ENCODE measurements at regions not wholly inside any gene's neighbourhood (a gene's known extent, or its start where the extent isn't known, plus 50 kb on each side); places are given as distances from the start of the nearest gene placed in this dataset.
A peak's percentile ranks its signal among the peaks of the same experiment; 100 is the strongest.

DNA sequence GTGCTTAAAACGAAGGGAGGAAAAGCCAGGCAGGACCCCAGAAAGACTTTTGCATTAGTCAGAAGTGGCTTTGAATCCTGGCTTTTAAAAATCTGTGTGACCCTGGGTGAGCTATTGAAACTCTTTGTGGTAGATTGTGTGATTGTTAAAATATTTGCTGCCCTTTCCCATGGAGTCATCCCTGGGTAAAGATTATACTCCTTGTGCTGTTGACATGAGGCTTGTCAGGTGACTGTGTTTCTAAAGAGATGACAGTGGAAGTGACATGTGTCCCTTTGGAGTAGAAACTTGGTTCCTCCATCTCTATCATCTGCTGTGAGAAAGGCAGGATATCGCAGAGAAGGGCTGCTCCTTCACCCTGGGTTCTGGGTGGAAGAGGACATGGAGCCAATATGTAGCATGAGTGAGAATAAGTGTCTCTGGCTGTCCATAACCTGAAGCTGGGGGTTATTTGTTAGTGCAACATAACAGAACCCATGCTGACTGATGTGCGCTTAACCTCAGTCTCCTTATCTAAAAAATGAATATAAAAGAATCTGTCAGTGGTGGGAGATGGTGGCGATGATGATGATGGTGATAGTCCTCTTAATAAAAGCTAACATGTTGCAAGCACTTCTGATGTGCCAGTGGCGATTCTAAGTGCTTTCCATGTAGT is 187.6 kb downstream of the RHOU start:
- ATAC-seq (no peak), DNase-seq (ENCODE audit: low spot score) (no peak)
- Mint-ChIP-seq H3K36me3 (no peaks in the 10 kb centered on the region), H3K4me1 (ENCODE audit: low read depth in 2 of 2) (peaks cover 22 to 30% of the 10 kb centered on the region in 2 donors), H3K27me3 (peaks cover 0 to 4% of the 10 kb centered on the region in 2 donors), H3K9me3 (peaks cover 4% of the 10 kb centered on the region), H3K27ac (no peak overlapping the region), H3K4me3 (no peak overlapping the region)

DNA sequence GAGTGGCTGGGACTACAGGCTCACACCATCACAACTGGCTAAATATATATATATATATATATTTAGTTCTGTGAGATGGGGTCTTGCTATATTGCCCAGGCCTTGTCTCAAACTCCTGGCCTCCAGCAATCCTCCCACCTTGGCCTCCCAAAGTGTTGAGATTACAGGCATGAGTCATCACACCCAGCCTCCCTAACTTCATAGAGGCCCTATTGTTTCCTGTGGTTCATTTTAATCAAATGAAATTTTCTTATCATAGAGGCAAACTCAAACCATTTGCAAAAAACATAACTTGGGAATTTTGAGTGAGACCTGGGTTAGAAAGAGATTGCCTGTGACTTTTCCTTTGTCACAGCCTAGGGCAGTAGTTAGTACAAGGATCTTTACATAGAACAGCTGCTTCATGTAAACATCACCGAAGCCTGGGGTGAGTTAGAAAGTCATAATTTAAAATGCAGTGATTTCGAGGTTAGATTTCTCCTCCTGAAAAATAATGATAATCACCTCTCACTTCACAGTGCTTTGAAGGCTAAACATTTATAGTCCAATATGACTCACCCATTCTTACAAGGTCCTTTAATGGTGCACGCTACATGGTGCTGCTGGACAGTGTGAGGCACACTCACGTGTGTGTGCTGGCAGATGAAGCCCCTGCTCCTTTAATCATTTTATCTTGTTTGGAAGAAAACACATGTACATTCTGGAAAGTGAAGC is 188.9 kb downstream of the RHOU start:
- H3K27me3 Mint-ChIP-seq: peaks cover 0 to 4% of the 10 kb centered on the region in 2 donors
- no peaks in the 10 kb centered on the region for H3K36me3 Mint-ChIP-seq
- peaks cover 4% of the 10 kb centered on the region for H3K9me3 Mint-ChIP-seq
- DNase-seq (ENCODE audit: low spot score): peak; percentile 8
- ATAC-seq: no peak
- no peak overlapping the region for H3K27ac Mint-ChIP-seq
- H3K4me3 Mint-ChIP-seq: no peak overlapping the region
- H3K4me1 Mint-ChIP-seq (ENCODE audit: low read depth in 2 of 2): peaks cover 25 to 37% of the 10 kb centered on the region in 2 donors

DNA sequence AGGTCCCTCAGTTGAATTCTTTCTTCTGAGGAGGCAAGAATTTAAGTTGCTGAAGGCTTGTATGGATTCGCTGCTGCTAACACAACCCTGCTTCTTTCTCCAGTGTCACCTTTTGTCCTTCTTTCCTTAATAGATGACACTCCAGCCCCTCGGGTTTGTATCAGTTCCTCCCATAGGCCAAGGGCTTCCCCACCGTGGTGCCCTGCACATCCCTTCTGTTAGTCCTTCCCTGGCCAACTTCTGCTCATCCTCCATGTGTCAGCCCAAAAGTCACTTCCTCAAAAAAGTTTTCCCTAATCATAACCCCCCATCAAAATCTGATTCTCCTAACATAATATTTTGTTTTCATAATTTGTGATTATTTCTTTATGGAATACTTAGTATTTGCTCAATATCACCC is 190.4 kb downstream of the RHOU start:
- peaks cover 4% of the 10 kb centered on the region for H3K9me3 Mint-ChIP-seq
- H3K4me3 Mint-ChIP-seq: no peak overlapping the region
- no peak for ATAC-seq
- peaks cover 0 to 4% of the 10 kb centered on the region in 2 donors for H3K27me3 Mint-ChIP-seq
- peak; percentile 2 for DNase-seq (ENCODE audit: low spot score)
- H3K27ac Mint-ChIP-seq: no peak overlapping the region
- H3K36me3 Mint-ChIP-seq: no peaks in the 10 kb centered on the region
- H3K4me1 Mint-ChIP-seq (ENCODE audit: low read depth in 2 of 2): peaks cover 16 to 27% of the 10 kb centered on the region in 2 donors

DNA sequence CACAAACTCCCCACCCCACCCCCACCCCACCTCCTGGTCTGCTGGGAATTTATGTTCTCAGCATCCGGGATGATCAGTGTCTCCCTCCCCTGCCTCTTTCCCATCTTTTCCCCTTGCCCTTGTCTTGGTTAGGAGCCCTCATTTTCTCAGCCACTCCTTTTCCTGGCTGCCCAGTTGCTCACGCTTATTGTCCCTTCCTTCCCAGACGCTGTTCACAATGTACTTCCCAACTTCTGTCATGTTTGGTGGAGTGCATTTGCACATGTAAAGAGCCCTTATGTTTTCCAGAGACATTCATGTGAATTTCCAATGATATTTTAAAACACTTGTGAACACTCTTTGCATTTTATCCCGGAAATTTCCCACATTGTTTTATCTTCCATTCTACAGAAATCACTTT is 192.1 kb downstream of the RHOU start:
- H3K9me3 Mint-ChIP-seq: peaks cover 4% of the 10 kb centered on the region
- H3K27me3 Mint-ChIP-seq: peaks cover 0 to 7% of the 10 kb centered on the region in 2 donors
- no peak for ATAC-seq
- peak; percentile 29 for DNase-seq (ENCODE audit: low spot score)
- H3K4me3 Mint-ChIP-seq: no peak overlapping the region
- peak overlapping the region in 1 of 2 donors; percentile 8 for H3K27ac Mint-ChIP-seq
- H3K36me3 Mint-ChIP-seq: no peaks in the 10 kb centered on the region
- peaks cover 6 to 17% of the 10 kb centered on the region in 2 donors for H3K4me1 Mint-ChIP-seq (ENCODE audit: low read depth in 2 of 2)

DNA sequence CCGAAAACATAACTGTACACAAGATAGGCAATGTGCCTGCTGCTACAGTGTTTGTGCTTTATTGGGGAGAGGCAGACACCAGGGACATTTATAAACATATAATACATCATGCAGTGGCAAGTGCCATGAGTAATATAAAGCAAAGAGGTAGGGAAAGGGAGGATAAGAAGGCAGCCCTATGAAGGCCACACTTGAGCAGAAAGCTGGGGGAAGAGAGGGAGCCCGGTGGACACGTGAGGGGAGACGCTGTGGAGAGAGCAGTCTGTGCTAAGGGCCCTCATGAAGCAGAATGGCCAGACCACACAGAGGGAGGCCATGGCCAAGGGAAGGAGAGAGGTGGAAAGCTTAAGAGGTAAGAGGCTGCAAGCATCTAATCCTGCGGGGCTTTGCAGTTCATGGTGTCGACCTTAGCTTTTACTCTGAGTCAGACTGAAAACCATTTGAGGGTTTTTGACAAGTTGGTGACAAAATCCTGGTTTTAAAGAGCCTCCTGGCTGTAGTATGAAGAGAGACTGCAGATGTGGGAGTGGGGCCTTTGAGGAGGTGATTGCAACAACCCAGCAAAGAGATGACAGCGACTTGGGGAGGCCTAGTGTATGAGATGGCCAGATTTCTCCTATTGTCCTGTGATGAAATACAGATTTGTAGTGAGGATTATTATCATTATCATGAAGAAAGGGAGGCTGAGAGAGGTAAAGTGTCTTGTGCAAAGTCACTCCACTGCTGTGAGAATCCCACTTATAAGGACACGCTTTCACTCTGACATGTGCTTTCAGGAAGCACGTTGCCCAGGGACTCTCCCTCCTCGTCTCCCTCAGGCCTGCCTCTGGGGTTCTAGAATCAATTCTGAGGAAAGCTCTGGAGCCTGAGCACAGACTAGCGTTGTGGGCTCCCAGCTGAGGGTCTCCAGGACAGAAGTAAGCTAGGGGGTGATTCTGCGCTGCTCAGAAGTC is 192.9 kb downstream of the RHOU start:
- Mint-ChIP-seq H3K27ac (peak overlapping the region in 1 of 2 donors; percentile 8), H3K4me1 (ENCODE audit: low read depth in 2 of 2) (peaks cover 6 to 17% of the 10 kb centered on the region in 2 donors), H3K27me3 (peaks cover 0 to 7% of the 10 kb centered on the region in 2 donors), H3K9me3 (peaks cover 4% of the 10 kb centered on the region), H3K36me3 (no peaks in the 10 kb centered on the region), H3K4me3 (peak overlapping the region; percentile 41)
- DNase-seq (ENCODE audit: low spot score): peak; percentile 44
- peak; percentile 80 to 88 for ATAC-seq

DNA sequence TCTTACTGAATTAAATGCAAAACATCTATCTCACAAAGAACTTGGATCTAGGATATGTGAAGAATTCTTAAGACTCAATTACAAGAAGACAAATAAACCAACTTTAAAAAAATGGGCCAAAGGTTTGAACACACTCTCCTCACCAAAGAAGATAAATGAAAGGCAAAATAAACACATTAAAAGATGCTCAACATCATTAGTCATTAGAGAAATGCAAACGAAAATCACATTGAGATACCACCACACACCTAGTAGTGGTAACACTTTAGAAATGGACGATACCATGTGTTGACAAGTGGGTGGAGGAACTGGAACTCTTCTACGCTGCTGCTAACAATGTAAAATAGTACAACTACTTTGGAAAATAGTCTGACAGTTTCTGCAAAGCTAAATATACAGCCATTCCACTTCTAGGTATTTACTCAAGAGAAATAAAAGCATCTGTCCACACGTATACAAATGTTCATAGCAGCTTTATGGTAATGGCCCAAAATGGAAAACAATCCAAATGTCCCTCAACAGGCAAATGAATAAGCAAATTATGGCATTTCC is 194.3 kb downstream of the RHOU start:
- H3K4me1 Mint-ChIP-seq (ENCODE audit: low read depth in 2 of 2): peaks cover 6 to 17% of the 10 kb centered on the region in 2 donors
- no peak overlapping the region for H3K27ac Mint-ChIP-seq
- DNase-seq (ENCODE audit: low spot score) (no peak), ATAC-seq (no peak)
- H3K9me3 Mint-ChIP-seq: peaks cover 4% of the 10 kb centered on the region
- H3K36me3 Mint-ChIP-seq: no peaks in the 10 kb centered on the region
- no peak overlapping the region for H3K4me3 Mint-ChIP-seq
- peaks cover 7 to 9% of the 10 kb centered on the region in 2 donors for H3K27me3 Mint-ChIP-seq

DNA sequence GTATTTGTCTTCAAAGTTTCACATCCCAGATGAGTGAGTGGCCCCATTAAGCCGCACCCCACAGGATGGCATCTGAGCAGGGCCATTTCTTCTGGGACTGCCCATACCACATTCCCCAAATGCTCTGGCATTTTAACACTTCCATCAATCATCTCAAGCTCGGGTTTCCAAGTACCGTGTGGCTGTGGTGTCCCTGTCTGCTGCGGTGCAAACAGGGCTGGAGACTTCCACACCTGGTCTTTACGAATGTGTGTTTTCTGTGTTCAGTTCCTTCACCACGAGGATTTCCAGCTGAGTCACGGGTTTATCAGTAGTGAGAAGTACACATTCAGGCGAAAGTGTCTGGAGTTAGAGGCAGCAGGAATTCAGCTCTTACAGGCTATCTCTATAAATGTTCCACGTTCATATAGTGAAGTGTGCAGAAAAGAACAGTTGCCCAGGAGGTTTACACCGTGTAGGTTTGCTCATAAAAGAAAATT is 195.2 kb downstream of the RHOU start:
- H3K4me3 Mint-ChIP-seq: no peak overlapping the region
- DNase-seq (ENCODE audit: low spot score) (peak; percentile 49), ATAC-seq (no peak)
- peaks cover 6 to 17% of the 10 kb centered on the region in 2 donors for H3K4me1 Mint-ChIP-seq (ENCODE audit: low read depth in 2 of 2)
- H3K36me3 Mint-ChIP-seq: no peaks in the 10 kb centered on the region
- H3K27me3 Mint-ChIP-seq: peaks cover 7 to 8% of the 10 kb centered on the region in 2 donors
- H3K9me3 Mint-ChIP-seq: peaks cover 4% of the 10 kb centered on the region
- H3K27ac Mint-ChIP-seq: no peak overlapping the region

DNA sequence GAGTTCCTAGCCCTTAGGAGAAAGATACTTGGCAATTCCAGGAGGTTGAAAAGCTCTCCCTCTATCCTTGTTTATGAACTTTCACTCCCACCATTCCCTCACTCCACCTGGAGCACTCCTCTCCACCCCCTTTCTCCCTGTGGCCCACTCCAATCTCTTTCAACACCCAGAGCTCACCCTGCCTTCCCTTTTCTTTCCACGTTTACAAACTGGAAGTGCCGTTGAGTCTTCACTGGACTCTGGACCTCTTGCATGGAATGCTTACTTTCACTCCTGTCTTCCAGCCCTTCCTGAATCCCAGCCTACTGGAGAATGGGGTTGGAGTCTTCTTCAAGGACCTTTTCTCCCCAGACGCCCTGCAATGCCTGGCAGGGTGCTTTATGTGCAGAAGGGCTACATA is 198.5 kb downstream of the RHOU start:
- no peak overlapping the region for H3K4me3 Mint-ChIP-seq
- no peak overlapping the region for H3K27ac Mint-ChIP-seq

DNA sequence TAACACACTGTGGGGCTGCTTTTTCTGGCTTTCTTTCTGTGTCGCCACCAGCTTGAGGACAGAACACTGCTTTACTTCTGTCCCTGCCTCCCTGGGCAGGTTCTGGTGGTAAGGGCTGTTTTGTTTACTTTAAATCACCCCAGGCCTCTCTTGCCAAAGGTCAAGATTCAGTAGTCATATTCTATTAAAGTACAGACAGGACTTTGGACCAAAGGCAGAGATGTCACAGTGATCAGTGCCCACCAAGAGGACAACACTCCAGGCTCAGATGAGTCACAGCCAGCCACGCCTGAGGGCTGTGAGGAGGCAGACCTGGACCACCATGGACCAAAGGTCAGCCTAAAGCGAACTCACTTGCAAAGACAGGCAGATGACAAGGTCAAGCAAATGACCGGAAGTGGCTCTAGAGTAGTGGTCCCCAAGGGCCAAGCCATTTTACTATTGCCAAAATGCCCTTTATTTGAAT is 200.0 kb downstream of the RHOU start:
- Mint-ChIP-seq H3K27me3 (peaks cover 5 to 7% of the 10 kb centered on the region in 2 donors), H3K27ac (no peak overlapping the region), H3K36me3 (no peaks in the 10 kb centered on the region), H3K4me1 (ENCODE audit: low read depth in 2 of 2) (peaks cover 22 to 25% of the 10 kb centered on the region in 2 donors), H3K9me3 (no peaks in the 10 kb centered on the region), H3K4me3 (no peak overlapping the region)
- DNase-seq (ENCODE audit: low spot score) (no peak), ATAC-seq (no peak)

More for the DNA sequence above, 198.5 kb downstream of the RHOU start:
- Mint-ChIP-seq H3K36me3 (no peaks in the 10 kb centered on the region), H3K27me3 (peaks cover 5 to 7% of the 10 kb centered on the region in 2 donors), H3K9me3 (no peaks in the 10 kb centered on the region), H3K4me1 (ENCODE audit: low read depth in 2 of 2) (peaks cover 14 to 19% of the 10 kb centered on the region in 2 donors)
- ATAC-seq (no peak), DNase-seq (ENCODE audit: low spot score) (no peak)

DNA sequence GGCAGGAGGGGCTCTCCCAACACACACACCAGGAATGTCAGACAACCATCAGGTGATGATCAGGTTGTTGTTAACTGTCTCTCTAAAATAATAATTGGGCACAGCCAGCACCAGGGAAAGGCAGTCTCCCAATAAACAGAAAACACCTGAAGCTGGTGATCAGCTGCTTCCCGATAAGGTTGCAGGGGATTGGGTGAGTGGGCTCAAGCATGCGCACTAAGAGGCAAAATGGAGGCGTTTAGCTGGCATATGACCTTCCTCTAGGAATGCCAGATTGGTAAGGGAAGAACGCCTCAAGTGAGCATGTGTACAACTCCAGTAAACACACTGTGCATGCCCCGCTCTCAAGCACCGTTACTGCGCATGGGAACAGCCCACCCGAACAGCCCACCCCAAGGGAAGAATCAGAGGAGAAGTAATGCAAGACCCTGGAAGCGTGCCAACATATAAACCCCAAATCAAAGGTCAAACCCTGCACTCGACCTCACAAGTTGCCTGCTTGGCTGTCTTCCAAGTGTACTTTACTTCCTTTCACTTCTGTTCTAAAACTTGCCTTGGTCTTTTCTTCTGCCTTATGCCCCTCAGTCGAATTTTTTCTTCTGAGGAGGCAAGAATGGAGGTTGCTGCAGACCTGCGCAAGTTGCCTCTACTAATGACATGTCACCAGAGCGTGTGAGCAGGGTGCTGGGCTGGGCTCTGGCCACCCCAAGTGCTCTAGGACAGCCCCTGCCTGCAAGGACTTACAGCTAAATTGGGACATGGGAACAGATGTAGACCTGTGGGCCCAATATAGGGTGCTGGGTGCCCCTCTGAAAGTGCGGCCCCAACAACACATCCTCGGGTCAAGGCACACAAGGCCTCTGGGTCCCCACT is 200.8 kb downstream of the RHOU start:
- peaks cover 5 to 7% of the 10 kb centered on the region in 2 donors for H3K27me3 Mint-ChIP-seq
- H3K36me3 Mint-ChIP-seq: no peaks in the 10 kb centered on the region
- H3K4me1 Mint-ChIP-seq (ENCODE audit: low read depth in 2 of 2): peaks cover 22 to 25% of the 10 kb centered on the region in 2 donors
- DNase-seq (ENCODE audit: low spot score): no peak
- no peak overlapping the region for H3K27ac Mint-ChIP-seq
- H3K4me3 Mint-ChIP-seq: no peak overlapping the region
- H3K9me3 Mint-ChIP-seq: no peaks in the 10 kb centered on the region
- no peak for ATAC-seq

DNA sequence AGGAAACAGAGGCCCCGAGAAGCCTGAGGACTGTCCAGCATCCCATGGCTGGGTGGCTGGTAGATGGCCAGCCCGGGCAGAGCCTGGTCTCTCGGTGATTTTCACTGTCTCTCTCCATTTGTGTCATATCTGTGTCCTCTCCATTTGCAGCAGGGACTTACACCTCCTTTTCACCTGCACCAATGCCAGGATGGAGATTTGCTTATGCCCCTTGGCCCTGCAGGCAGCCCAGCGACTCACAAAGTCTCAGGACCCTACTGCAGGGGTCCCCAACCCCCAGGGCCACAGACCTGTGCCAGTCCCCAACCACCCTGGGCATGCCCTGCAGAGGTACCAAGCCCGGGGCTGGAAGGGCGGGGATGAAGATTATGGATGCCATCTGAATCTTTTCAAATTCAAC is 201.6 kb downstream of the RHOU start:
- no peaks in the 10 kb centered on the region for H3K9me3 Mint-ChIP-seq

DNA sequence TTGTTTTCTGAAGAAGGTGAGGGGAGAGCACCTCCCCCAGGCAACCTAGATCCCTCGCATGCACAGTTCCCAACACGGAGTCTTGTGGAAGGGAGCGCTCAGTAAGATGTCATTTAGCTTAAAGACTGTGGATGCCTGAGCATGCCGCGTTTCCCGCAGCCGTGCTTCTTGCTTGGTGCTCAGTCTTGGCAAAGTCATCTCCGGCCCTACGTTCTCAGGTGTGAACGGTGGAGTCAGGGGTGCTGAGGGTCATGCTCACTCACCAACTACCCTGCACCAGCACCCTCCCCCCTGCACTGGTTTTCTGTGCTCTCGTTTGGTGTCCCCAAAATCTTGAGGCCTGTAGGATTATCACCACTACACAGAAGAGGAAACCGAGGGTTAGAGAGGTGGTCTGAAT is 202.1 kb downstream of the RHOU start:
- peaks cover 2 to 7% of the 10 kb centered on the region in 2 donors for H3K27me3 Mint-ChIP-seq
- H3K4me3 Mint-ChIP-seq: no peak overlapping the region
- DNase-seq (ENCODE audit: low spot score) (peak; percentile 45), ATAC-seq (no peak)
- no peaks in the 10 kb centered on the region for H3K36me3 Mint-ChIP-seq
- H3K9me3 Mint-ChIP-seq: no peaks in the 10 kb centered on the region
- peaks cover 22 to 25% of the 10 kb centered on the region in 2 donors for H3K4me1 Mint-ChIP-seq (ENCODE audit: low read depth in 2 of 2)
- no peak overlapping the region for H3K27ac Mint-ChIP-seq

More for the DNA sequence above, 201.6 kb downstream of the RHOU start:
- H3K27me3 Mint-ChIP-seq: peaks cover 2 to 7% of the 10 kb centered on the region in 2 donors
- DNase-seq (ENCODE audit: low spot score) (no peak), ATAC-seq (no peak)
- H3K4me3 Mint-ChIP-seq: no peak overlapping the region
- H3K27ac Mint-ChIP-seq: no peak overlapping the region
- H3K36me3 Mint-ChIP-seq: no peaks in the 10 kb centered on the region
- H3K4me1 Mint-ChIP-seq (ENCODE audit: low read depth in 2 of 2): peaks cover 22 to 25% of the 10 kb centered on the region in 2 donors

Data from natural killer cell treated with Interleukin-12 subunit alpha and Interleukin-12 subunit beta and Interleukin-15 and Interleukin-18, amount 100 ng/mL, for 72 hours (primary cell).